ENCODE measurements at regions not wholly inside any gene's neighbourhood (a gene's known extent, or its start where the extent isn't known, plus 50 kb on each side); places are given as distances from the start of the nearest gene placed in this dataset.
"Not testable (repeated sequence)": the region's sequence is repeated elsewhere in the genome, so short reads cannot be mapped to it uniquely, and the experiment has no call there.

- no peak for ATAC-seq
- H3K27ac ChIP-seq = no peak overlapping the region
- ChIA-PET POLR2A (no interaction called here), CTCF (no interaction called here)
- no peak overlapping the region for H3K4me3 ChIP-seq
- H3K9me3 ChIP-seq = no peaks in the 10 kb centered on the region; the same call in 2 of the 3 replicates
- no peaks in the 10 kb centered on the region for H3K4me1 ChIP-seq
- no peak for DNase-seq (ENCODE audit: low read depth in 1 of 2, low spot score in 1 of 2)
- TF ChIP-seq ESRRA (IDR thresholded peaks at IDR 0.05; ENCODE audit: borderline replicate concordance, low read length) (no peak), CBX2 (IDR thresholded peaks at IDR 0.05; ENCODE audit: borderline replicate concordance, low read depth) (no peak), POLR2A (IDR thresholded peaks at IDR 0.05; ENCODE audit: low read length) (no peak), CTCF (IDR thresholded peaks at IDR 0.05) (no peak), GATA3 (IDR thresholded peaks at IDR 0.05; ENCODE audit: borderline replicate concordance) (no peak), MAX (IDR thresholded peaks at IDR 0.05) (no peak), BCL3 (IDR thresholded peaks at IDR 0.05) (no peak), MAZ (IDR thresholded peaks at IDR 0.05; ENCODE audit: borderline replicate concordance, low read depth, low read length) (no peak), MAFK (IDR thresholded peaks at IDR 0.05; ENCODE audit: partially characterized antibody) (no peak), HOXB13 (CRISPR knock-in tag; IDR thresholded peaks at IDR 0.05; ENCODE audit: low read depth) (no peak), EHMT2 (IDR thresholded peaks at IDR 0.05; ENCODE audit: low read depth) (no peak)
- no peak overlapping the region for H3K4me2 ChIP-seq
- FAIRE-seq = no peak
Measured at GRCh38 chr14:40652089-40652691, 954.5 kb upstream of the LRFN5 start.

GRCh38 chr14:40630471-40630870 lies 976.2 kb upstream of the LRFN5 start:
- TF ChIP-seq EHF (CRISPR knock-in tag; IDR thresholded peaks at IDR 0.05) = no peak
- TF ChIP-seq HOXB5 (CRISPR knock-in tag; IDR thresholded peaks at IDR 0.05) = no peak
- TF ChIP-seq CBX2 (IDR thresholded peaks at IDR 0.05; ENCODE audit: borderline replicate concordance, low read depth) = no peak
- TF ChIP-seq USF2 (IDR thresholded peaks at IDR 0.05) = no peak
- no peak for TF ChIP-seq ZC3H11A (IDR thresholded peaks at IDR 0.05)
- no peak for TF ChIP-seq JUN (IDR thresholded peaks at IDR 0.05)
- TF ChIP-seq RNF2 (IDR thresholded peaks at IDR 0.05; ENCODE audit: borderline replicate concordance, low read depth) = no peak
- no peak for TF ChIP-seq NR3C1 (IDR thresholded peaks at IDR 0.05)
- TF ChIP-seq HMGXB4 (CRISPR knock-in tag; IDR thresholded peaks at IDR 0.05; ENCODE audit: borderline replicate concordance) = no peak
- TF ChIP-seq KDM1A (IDR thresholded peaks at IDR 0.05; ENCODE audit: low read depth) = no peak
- TF ChIP-seq MAFK (IDR thresholded peaks at IDR 0.05; ENCODE audit: partially characterized antibody) = no peak
- no peak for TF ChIP-seq ZFP36 (IDR thresholded peaks at IDR 0.05; ENCODE audit: borderline replicate concordance, partially characterized antibody)
- TF ChIP-seq POLR2A (IDR thresholded peaks at IDR 0.05; ENCODE audit: low read length) = no peak
- TF ChIP-seq SMC3 (IDR thresholded peaks at IDR 0.05) = no peak
- no peak for TF ChIP-seq CBX8 (IDR thresholded peaks at IDR 0.05)
- no peak for TF ChIP-seq CHD2 (IDR thresholded peaks at IDR 0.05; ENCODE audit: low read length, partially characterized antibody)
- TF ChIP-seq ESRRA (IDR thresholded peaks at IDR 0.05; ENCODE audit: borderline replicate concordance, low read length) = no peak
- TF ChIP-seq POLR2AphosphoS2 (conservative IDR thresholded peaks at IDR 0.05; ENCODE audit: low read length) = no peak
- no peaks in the 10 kb centered on the region for H3K9me3 ChIP-seq
- no peak overlapping the region for H3K27ac ChIP-seq
- CTCF ChIA-PET = no interaction called here
- H3K4me2 ChIP-seq = no peak overlapping the region
- no peak for DNase-seq (ENCODE audit: low read depth in 1 of 2, low spot score in 1 of 2)
- no peak for FAIRE-seq
- no peak overlapping the region for H3K4me3 ChIP-seq
- no peaks in the 10 kb centered on the region for H3K4me1 ChIP-seq
- 3% methylated on average over 1 of the region's 1 CpG for WGBS (ENCODE audit: missing lambda C conversion rate)
- no peak for ATAC-seq
- POLR2A ChIA-PET = no interaction called here

GRCh38 chr14:40629551-40630137 lies 977.0 kb upstream of the LRFN5 start:
- H3K9me3 ChIP-seq; FAIRE-seq; H3K4me1 ChIP-seq; POLR2A ChIA-PET; DNase-seq (ENCODE audit: low read depth in 1 of 2, low spot score in 1 of 2); H3K27ac ChIP-seq; ATAC-seq; H3K4me2 ChIP-seq; H3K4me3 ChIP-seq: not testable (repeated sequence)
- 57% methylated on average over 16 of the region's 44 CpGs for WGBS (ENCODE audit: missing lambda C conversion rate)
- CTCF ChIA-PET = interaction anchor here (0.8 kb wide), 1 partner anchor 35 kb away, joined by 4 read pairs; no protein-coding TSS in a partner anchor

Measured in A549 (cell line).